Activated CD4-positive, alpha-beta T cell treated with anti-CD3 and anti-CD28 coated beads for 4 hours (primary cell): ENCODE measurements at regions not wholly inside any gene's neighbourhood (a gene's known extent, or its start where the extent isn't known, plus 50 kb on each side); places are given as distances from the start of the nearest gene placed in this dataset.

Source experiments
- DNase-seq, 2 donors: peaks; one replicate each; pipeline ENCODE4 v3.0.0-alpha.2; 2020

DNA sequence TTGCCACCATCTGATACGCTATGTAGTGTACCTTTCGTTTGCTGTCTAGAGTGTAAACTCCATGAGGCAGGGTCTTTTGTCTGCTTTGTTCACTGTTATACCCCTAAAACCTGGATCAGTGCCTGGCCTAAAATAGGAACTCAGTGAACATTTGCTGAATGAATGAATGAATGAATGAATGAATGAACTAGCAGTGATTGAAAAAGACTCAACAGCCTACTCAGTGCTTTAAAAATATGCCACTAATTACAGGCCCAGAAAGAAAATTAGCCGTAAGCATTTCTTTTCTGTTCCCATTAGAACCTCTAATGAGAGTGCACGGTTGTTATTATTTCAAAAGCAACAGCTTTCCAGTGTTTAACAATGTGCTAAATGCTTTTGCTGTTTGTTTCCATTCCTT, 69.3 kb upstream of the SYT6 start:
- no peak for DNase-seq

DNA sequence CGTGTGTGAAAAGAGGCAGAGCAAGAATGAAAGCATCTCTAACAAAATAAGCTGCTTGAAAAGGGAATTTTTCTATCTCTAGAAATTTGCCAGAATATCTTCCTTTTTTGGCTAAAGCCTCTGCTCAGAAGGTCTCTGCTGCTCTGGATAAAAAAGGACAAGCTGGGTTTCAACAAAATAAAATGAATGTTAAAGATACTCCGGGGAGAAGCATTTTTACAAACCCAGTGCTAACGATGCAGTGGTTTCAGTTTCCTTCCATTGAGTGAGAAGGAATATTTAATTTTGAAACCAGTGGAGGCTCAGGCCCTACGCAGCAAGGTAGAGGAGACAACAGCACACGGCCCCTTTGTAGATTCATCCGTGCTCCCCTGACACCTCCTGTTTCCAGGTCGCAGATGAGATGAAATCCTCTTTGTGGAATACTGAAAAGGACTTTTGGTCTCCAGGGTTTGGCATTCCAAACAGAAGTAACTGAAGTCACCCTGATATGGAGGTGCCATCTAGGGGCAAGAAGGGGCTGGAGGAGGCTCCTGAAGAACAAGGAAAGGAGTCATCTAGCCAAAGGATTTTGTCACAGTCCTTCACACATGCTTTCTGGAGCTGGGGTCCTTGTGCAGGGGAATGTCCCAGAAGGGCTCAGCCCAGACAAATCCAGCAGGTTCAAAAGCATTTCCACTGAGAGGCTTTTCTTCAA, 65.7 kb upstream of the SYT6 start:
- no peak for DNase-seq

DNA sequence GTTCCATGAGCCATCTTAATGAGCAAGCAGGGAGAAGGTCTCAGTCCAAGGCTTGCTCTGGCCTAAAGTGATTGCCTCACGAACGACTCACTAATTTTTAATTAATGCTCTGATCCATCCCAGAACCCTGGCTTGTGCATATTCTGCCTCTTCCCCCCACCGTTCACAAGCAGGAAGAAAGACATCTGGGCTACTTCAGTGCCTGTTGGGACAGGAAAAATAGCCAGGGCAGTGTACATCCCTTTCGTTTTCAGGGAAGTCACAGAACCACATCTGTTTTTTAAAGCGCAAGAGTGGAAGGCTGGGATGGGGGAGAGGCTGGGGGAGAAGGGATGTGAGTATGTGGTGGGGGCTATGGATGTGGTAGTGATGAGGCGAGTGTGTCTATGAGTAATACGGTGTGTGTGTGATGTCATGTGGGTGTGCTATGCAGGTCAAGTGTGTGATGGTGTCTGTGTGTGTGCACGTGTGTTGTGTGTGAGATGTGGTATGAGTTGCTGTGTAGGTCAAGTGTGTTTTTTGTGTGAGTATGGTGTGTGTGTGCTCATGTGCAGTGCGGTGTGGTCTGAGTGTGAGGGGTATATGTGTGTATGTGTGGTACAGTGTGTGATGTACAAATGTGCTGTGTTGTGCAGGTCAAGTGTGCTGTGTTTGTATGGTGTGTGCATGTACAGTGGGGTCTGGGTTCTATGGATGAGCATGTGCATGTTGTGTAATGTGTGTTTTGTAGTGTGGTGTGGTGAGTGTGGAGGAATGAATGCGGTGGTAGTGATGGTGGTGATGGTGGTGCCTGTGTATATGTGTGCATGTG, 64.9 kb upstream of the SYT6 start:
- no peak for DNase-seq

DNA sequence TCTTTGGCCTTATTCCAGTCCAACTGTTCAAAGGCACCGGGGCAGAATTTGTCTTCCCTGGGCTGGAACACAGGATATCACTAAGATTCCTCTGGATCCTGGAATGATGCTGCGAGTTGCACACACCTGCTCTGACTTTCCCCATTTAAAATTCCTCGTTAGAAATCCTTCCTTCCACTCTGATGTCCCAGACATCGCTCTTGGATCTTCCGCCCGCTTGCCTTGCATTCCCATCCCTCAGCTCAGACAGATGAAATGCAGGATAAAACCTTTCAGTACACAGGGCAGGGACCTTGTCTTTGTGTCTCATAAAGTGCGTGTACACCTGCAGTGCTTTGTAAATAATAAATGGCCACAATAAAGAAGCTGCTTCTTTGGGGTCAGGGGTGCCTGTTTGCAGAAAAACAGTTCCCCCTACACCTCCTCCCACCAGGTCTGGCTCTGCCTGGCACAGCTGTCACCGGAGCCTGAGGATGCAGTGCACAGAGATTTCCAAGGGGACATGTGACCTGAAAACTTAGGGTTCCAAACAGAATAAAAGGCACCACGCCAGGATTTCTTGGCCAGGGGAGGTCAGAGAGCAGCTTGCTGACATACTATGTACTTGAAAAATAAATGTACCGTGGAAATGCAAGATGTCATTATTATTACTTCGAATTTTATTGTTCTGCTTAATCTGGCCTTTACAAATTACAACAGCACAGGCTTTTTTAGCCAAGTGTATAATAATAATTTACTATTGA, 62.9 kb upstream of the SYT6 start:
- DNase-seq = no peak

DNA sequence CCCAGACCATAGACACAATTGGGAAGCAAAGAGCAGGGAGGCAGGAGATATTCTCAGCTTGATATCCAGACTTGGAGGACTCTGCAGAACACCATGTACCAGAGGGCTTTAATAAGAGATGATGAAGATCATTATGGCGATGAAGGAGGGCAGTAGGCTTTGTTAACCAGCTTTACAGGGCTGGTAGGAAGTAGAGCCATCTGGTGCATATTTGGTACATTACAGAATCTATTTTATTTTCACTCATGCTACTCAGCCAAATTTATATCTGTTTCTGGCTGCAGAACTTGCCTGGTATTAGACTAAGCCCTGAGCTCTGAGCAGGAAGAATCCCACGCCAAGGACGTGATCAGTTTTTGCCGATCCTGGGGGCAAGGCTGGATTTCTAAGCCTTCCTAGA, 61.8 kb upstream of the SYT6 start:
- no peak for DNase-seq

DNA sequence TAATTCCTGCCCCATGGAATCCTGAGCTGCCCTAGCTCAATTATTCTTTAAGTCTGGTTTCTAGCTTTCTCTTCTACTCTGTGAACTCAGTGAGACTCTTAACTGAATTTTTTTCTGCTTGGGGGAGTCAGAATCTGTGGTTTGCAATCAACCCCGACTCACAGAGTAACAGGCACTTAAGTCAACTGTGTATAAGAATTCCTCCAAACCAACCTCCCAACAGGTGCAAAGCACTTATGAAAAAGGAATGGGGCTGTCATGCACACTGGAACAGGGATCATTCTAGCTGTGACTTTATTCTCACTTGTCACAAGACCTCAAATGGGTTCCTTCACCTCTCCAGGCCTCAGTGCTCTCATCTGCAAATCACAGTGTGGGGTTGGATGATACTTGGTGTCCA, 60.3 kb upstream of the SYT6 start:
- DNase-seq = no peak

- no peak for DNase-seq
Measured at GRCh38 chr1:114209971-114210370, 56.3 kb upstream of the SYT6 start.

DNA sequence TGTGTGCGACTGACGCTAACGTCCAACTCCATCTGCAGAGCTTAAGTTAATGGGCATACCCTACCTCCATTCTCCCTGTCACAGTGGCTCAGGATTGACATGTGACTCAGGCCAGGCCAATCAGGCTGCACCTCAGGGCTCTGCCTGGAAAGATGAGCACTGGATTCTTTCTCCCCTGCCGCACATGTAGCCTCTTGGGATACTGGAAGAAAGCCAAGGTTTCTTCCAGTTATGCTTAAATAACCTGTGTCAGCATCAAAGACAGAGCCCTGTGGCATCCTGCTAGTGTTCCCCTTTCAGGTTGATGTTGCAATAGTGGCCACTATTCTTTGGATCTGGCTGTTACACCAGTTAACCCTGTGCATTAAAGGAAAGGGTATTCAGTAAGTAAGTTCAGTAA, 55.0 kb upstream of the SYT6 start:
- DNase-seq = no peak

DNA sequence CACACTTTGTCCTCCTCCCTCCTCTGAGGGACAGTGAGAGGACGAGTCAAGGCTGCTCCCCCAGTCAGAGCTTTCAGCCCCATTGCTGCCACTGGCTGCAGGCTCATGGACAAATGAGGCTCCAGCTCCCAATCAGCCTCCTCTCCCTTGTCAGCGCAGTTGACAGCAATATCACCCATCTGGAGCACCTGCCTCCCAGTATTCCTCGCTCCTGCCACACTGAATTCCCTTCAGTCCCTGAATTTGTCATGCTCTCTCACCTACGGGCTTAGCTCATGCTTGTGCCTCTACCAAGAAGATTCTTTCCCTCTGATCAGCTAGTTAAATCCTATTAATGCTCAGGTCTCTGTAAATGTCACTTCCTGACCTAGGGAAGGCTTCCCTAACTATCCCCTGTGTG, 54.4 kb upstream of the SYT6 start:
- no peak for DNase-seq

DNA sequence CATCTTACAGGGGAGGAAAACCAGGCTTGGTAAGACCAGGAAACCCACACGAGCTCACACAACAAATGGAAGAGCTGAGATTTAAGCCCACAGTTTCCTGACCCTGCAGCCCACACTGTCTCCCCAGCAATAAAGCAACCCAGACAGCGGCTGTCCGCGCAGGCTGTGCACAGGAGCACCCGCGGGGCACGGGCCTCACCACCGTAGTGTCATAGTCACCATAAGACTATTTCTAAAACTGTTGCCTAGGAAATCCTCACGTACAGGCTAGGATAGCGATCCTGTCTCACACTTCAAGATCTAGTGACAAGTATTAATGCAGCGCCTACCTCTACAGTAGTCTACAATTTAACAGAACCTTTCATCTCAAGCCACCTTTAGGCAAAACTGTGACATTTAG, 54.0 kb upstream of the SYT6 start:
- no peak for DNase-seq

- DNase-seq = no peak
Measured at GRCh38 chr1:114206392-114206791, 52.7 kb upstream of the SYT6 start.

DNA sequence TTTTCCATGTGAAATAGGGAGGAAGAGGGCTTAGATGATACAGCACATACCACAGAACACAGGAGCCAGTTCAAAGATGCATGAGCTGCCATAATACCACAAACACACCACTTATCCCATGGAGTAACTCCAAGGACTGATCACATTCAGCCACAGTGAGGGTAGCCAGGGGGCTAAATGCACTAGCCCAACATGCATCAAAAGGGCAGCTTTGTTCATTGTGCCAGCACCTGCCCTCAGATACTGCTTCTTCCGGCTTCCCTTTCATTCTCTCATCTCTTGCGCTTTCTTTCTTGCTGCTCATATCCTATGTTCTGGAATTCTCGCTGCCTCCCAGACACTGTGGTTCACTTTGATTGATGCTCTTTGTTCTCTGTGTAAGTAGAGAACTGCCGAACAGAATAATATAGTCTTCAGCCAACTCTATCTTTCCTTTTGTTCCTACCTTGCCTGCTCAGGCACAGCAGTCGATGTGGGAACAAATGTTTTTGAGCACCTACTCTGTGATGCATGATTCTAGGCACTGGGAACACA, 50.0 kb upstream of the SYT6 start:
- DNase-seq = no peak
